DND-41 (cell line): ENCODE measurements at regions not wholly inside any gene's neighbourhood (a gene's known extent, or its start where the extent isn't known, plus 50 kb on each side); places are given as distances from the start of the nearest gene placed in this dataset.

Experiments used
- EZH2 ChIP-seq: IDR thresholded peaks from 3 replicates; pipeline ENCODE4 v1.6.1; 2012; ENCODE audit warnings: borderline replicate concordance, low read depth, mild to moderate bottlenecking, moderate library complexity, low read length, inconsistent platforms; ENCODE audit not compliant: severe bottlenecking
- TF ChIP-seq, protein P1 (sequence below): IDR thresholded peaks from 2 replicates; pipeline ENCODE4 v1.5.1; 2012; ENCODE audit warnings: borderline replicate concordance, low read length, moderate library complexity, mild to moderate bottlenecking; ENCODE audit not compliant: poor library complexity, severe bottlenecking; ENCODE audit errors: extremely low read depth

DNA sequence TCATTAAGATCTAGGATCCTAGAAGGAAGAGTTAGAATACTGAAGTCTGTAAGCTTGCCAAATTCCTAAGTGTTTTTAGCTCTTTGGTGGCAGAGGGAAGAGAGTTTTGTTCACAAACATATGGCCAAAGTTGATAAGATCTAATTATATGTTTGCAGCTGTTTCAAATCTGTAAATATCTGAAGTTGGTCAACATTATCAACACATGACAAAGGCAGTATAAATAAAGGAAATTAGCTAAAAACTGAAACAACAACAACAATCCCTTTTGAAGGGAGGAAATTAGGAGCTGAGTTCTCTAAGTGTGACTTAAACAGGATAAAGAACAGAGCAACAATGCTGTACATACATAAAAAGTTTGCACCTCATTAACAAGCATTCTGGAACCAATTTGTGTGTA, 208.7 kb downstream of the KCNJ2 start:
- no peak for TF ChIP-seq EZH2
- TF ChIP-seq, protein P1, sequence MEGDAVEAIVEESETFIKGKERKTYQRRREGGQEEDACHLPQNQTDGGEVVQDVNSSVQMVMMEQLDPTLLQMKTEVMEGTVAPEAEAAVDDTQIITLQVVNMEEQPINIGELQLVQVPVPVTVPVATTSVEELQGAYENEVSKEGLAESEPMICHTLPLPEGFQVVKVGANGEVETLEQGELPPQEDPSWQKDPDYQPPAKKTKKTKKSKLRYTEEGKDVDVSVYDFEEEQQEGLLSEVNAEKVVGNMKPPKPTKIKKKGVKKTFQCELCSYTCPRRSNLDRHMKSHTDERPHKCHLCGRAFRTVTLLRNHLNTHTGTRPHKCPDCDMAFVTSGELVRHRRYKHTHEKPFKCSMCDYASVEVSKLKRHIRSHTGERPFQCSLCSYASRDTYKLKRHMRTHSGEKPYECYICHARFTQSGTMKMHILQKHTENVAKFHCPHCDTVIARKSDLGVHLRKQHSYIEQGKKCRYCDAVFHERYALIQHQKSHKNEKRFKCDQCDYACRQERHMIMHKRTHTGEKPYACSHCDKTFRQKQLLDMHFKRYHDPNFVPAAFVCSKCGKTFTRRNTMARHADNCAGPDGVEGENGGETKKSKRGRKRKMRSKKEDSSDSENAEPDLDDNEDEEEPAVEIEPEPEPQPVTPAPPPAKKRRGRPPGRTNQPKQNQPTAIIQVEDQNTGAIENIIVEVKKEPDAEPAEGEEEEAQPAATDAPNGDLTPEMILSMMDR: no peak
